ENCODE measurements at regions not wholly inside any gene's neighbourhood (a gene's known extent, or its start where the extent isn't known, plus 50 kb on each side); places are given as distances from the start of the nearest gene placed in this dataset.
"Not testable (repeated sequence)": the region's sequence is repeated elsewhere in the genome, so short reads cannot be mapped to it uniquely, and the experiment has no call there.

GRCh38 chr3:173194868-173195267 lies 53.8 kb upstream of the SPATA16 start:
- TF ChIP-seq CTCF (IDR thresholded peaks at IDR 0.05); TCF7L2 (IDR thresholded peaks at IDR 0.05; ENCODE audit: low read depth, low read length); POLR2AphosphoS5 (IDR thresholded peaks at IDR 0.05; ENCODE audit: low read depth, low read length): not testable (repeated sequence)

All from Panc1 (cell line).